Tibial nerve (tissue), 4 donors: ENCODE measurements at regions not wholly inside any gene's neighbourhood (a gene's known extent, or its start where the extent isn't known, plus 50 kb on each side); places are given as distances from the start of the nearest gene placed in this dataset.
"Not testable (repeated sequence)": the region's sequence is repeated elsewhere in the genome, so short reads cannot be mapped to it uniquely, and the experiment has no call there.

Source experiments
- DNase-seq, 2 donors: peaks; one replicate each; pipeline ENCODE4 v3.0.0-alpha.2; 2019; ENCODE audit warnings: low spot score in 2 of 2
- H3K27ac ChIP-seq, 4 donors: fragments of 200-600 bp; sonication (generic) in 3 of 4; one replicate each; pipeline ENCODE4 v1.5.1; 2017 to 2019; ENCODE audit warnings: mild to moderate bottlenecking in 1 of 4
- H3K27me3 ChIP-seq, 2 donors: fragments of 200-600 bp; sonication (generic) in 1 of 2; one replicate each; pipeline versions ENCODE4 v1.5.1 to v1.6.0; 2017 to 2019
- H3K36me3 ChIP-seq, 3 donors: fragments of 200-600 bp; sonication (generic); one replicate each; pipeline ENCODE4 v1.5.1; 2018 to 2019
- H3K4me1 ChIP-seq, 4 donors: fragments of 200-600 bp; sonication (generic) in 3 of 4; one replicate each; pipeline ENCODE4 v1.5.1; 2017 to 2019
- H3K4me3 ChIP-seq, 4 donors: fragments of 200-600 bp; sonication (generic) in 3 of 4; one replicate each; pipeline ENCODE4 v1.5.1; 2017 to 2019; ENCODE audit warnings: mild to moderate bottlenecking in 1 of 4, moderate library complexity in 1 of 4
- H3K9me3 ChIP-seq, 4 donors: fragments of 200-600 bp; sonication (generic) in 3 of 4; one replicate each; pipeline ENCODE4 v1.5.1; 2017 to 2019
- EP300 ChIP-seq, 2 donors: sonication (generic); formaldehyde crosslinking; IDR thresholded peaks; one replicate each; pipeline ENCODE4 v1.6.1; 2017; ENCODE audit warnings: antibody characterized with exemption in 2 of 2, mild to moderate bottlenecking in 1 of 2
- POLR2A ChIP-seq, 2 donors: fragments of 450-650 bp; IDR thresholded peaks; one replicate each; pipeline ENCODE4 v1.6.1; 2017; ENCODE audit warnings: antibody characterized with exemption in 2 of 2, mild to moderate bottlenecking in 2 of 2, moderate library complexity in 2 of 2
- WGBS, 2 donors: methylation state at CpG; one replicate each; pipeline ENCODE4 v1.1.5; 2018; 5-methylcytosine and 5-hydroxymethylcytosine counted together
- TF ChIP-seq, protein P1 (sequence below), 5 experiments: fragments of 200-600 bp in 3 of 5; fragments of 450-650 bp in 2 of 5; sonication (generic) in 3 of 5; IDR thresholded peaks; one replicate each; pipeline ENCODE4 v1.5.1; 2016 to 2019; ENCODE audit warnings: antibody characterized with exemption in 5 of 5, mild to moderate bottlenecking in 3 of 5, moderate library complexity in 2 of 5

DNA sequence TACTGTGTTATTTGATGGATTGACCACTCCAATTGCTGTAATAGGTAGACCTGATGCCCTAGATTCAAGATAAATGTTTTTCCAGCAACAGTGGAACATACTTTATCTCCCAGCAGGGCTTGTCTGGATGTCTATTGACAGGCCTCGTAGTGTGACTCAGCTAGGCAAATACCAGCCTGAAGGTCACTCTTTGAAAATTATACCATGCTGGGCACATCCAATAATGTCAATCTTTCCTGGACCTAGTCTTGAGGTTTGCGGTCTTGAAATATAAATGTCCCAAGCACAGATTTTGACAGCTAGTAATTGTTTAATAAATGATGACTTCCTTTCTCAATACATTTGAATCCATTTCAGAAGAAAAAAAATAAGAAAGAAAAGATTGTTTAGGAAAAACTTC lies 1138.0 kb upstream of the TMPRSS15 start:
- H3K27ac ChIP-seq = no peak overlapping the region
- H3K4me3 ChIP-seq = no peak overlapping the region
- TF ChIP-seq, protein P1, sequence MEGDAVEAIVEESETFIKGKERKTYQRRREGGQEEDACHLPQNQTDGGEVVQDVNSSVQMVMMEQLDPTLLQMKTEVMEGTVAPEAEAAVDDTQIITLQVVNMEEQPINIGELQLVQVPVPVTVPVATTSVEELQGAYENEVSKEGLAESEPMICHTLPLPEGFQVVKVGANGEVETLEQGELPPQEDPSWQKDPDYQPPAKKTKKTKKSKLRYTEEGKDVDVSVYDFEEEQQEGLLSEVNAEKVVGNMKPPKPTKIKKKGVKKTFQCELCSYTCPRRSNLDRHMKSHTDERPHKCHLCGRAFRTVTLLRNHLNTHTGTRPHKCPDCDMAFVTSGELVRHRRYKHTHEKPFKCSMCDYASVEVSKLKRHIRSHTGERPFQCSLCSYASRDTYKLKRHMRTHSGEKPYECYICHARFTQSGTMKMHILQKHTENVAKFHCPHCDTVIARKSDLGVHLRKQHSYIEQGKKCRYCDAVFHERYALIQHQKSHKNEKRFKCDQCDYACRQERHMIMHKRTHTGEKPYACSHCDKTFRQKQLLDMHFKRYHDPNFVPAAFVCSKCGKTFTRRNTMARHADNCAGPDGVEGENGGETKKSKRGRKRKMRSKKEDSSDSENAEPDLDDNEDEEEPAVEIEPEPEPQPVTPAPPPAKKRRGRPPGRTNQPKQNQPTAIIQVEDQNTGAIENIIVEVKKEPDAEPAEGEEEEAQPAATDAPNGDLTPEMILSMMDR (IDR thresholded peaks at IDR 0.05) = no peak
- no peak for TF ChIP-seq EP300 (IDR thresholded peaks at IDR 0.05)
- no peak for TF ChIP-seq POLR2A (IDR thresholded peaks at IDR 0.05)
- H3K27me3 ChIP-seq = no peaks in the 10 kb centered on the region
- WGBS, 2 donors = 49 to 68% methylated on average over 2 of the region's 2 CpGs
- H3K9me3 ChIP-seq = peaks cover 0 to 4% (median 0%) of the 10 kb centered on the region in 4 donors
- H3K4me1 ChIP-seq = no peaks in the 10 kb centered on the region
- DNase-seq = no peak
- H3K36me3 ChIP-seq = no peaks in the 10 kb centered on the region

DNA sequence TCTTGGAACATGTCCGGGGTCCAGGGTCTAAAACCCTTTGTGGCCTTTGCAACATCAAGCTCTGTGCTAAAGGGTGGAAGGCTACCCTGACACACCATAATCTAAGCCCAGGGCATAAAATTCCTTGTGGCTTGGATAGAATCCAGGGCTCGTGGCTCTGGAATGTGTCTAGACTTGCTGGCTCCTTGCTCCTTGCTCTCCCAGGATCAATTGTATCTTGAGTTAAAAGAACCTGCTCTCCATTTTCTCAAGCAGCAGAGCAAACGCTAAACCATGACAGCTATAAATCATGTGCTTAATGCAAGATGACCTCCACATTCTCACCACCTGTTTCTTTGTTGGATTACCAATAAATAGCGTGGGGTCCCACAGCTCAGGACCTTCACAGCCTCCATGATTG lies 1140.9 kb upstream of the TMPRSS15 start:
- H3K4me3 ChIP-seq, H3K36me3 ChIP-seq, H3K27ac ChIP-seq, H3K27me3 ChIP-seq, DNase-seq, H3K4me1 ChIP-seq, H3K9me3 ChIP-seq: not testable (repeated sequence)
- WGBS, 2 donors = 55 to 74% methylated on average over 4 of the region's 4 CpGs

DNA sequence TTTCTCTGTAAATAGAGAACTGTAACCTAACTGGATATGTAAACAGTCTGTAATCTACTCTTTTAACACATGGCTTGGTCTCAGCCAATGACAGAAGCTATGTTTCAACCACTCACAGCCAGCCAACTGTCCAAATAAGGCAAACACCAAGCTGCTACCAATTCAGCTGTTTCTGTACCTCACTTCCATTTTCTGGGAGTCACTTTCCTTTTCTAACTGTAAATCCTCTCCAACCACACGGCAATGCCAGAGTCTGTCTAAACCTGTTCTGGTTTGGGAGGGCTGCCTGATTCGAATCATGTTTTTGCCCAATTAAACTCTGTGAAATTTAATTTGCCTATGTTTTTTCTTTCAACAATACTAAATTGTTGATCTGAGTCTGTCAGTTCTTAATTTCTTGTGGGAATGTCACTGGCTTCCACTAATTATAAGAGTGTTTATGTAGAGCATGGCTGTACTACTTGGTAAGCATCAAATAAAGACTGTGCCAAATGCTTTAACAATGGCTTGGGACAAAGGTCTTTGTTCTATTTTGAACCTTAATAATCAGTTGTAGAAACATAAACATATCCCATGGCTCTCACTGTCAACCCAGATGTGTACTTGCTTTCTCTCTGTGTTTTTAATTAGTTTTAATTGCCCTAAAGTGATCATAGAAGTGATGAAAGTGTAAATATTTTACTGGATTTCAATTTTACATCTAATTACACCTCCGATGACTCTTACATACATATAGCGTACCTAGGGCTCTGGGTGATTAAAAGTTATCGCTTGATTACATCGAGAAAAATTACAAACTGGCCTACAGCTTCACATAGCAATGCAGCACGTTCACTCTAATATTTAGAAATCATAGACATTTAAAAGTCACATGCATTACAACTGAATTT lies 1144.6 kb upstream of the TMPRSS15 start:
- no peaks in the 10 kb centered on the region for H3K27me3 ChIP-seq
- 80 to 91% methylated on average over 7 of the region's 7 CpGs for WGBS, 2 donors
- no peaks in the 10 kb centered on the region for H3K36me3 ChIP-seq
- no peaks in the 10 kb centered on the region for H3K4me1 ChIP-seq
- no peak overlapping the region for H3K4me3 ChIP-seq
- peaks cover 0 to 1% (median 0%) of the 10 kb centered on the region in 4 donors for H3K9me3 ChIP-seq
- TF ChIP-seq EP300 (IDR thresholded peaks at IDR 0.05) (no peak), POLR2A (IDR thresholded peaks at IDR 0.05) (no peak)
- TF ChIP-seq, protein P1 (IDR thresholded peaks at IDR 0.05) = no peak
- no peak for DNase-seq
- no peak overlapping the region for H3K27ac ChIP-seq

DNA sequence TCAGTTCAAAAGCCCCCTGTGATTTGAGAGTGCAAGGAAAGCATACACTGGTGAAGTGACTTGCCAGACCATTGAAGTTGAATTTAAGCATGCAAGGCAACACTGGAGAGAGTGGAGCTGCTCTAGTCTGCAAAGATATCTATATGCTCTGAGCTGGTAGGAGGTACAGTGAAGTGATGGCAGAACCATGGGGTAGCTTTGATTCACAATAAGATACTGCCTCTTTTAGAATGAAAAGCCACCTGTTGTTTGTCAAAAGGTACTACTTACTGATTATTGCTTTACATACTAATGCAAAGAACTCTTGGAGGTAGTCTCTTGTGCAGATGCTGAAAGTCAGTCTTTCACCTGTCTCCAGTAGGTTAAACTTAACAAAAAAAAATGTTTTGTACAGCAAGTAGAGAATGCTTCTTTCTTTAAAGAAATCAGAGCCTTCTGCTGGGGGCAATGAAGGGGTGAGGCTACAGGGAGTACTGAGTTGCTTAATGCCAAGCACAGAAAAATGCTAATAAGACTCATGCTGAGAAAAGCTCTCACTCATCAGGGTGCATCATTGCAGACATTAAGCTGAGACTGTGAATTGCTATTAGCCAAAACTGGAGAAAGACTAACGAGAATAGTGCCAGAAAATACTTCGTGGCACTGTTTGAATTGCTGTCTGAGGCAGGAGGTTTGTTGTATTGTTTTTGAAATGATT lies 1150.5 kb upstream of the TMPRSS15 start:
- Histone ChIP-seq H3K27ac (no peak overlapping the region), H3K9me3 (no peaks in the 10 kb centered on the region), H3K27me3 (no peaks in the 10 kb centered on the region), H3K36me3 (no peaks in the 10 kb centered on the region), H3K4me1 (no peaks in the 10 kb centered on the region), H3K4me3 (no peak overlapping the region)
- TF ChIP-seq, protein P1 (IDR thresholded peaks at IDR 0.05) = no peak
- TF ChIP-seq EP300 (IDR thresholded peaks at IDR 0.05) (no peak), POLR2A (IDR thresholded peaks at IDR 0.05) (no peak)
- 17 to 25% methylated on average over 2 of the region's 2 CpGs for WGBS, 2 donors
- no peak for DNase-seq

DNA sequence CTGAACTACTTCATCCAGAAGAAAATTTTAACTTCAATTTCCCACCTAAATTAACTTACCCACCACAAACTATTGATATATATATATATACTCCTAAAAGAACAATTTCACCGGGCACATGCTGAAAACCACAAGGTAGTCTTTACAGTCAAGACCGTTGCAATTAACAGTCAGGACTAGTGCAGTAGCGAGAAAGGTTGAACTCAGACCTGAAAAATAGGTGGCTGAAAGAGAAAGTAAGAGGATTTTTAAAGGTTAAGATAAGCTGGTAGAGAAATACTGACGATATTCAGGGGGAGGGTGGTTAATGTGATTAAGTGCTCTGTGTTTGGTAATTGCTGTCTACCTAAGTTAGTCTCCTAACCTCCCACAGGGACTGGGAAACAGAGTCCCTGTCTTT lies 1153.5 kb upstream of the TMPRSS15 start:
- TF ChIP-seq EP300 (IDR thresholded peaks at IDR 0.05) (no peak), POLR2A (IDR thresholded peaks at IDR 0.05) (no peak)
- TF ChIP-seq, protein P1 (IDR thresholded peaks at IDR 0.05) = no peak
- no peak overlapping the region for H3K27ac ChIP-seq
- no peaks in the 10 kb centered on the region for H3K4me1 ChIP-seq
- no peak for DNase-seq
- no peak overlapping the region for H3K4me3 ChIP-seq
- peaks cover 0 to 3% (median 0%) of the 10 kb centered on the region in 4 donors for H3K9me3 ChIP-seq
- no peaks in the 10 kb centered on the region for H3K27me3 ChIP-seq
- H3K36me3 ChIP-seq = no peaks in the 10 kb centered on the region
- WGBS, 2 donors = 88 to 92% methylated on average over 4 of the region's 4 CpGs
